GM23338 (cell line): ENCODE measurements at regions not wholly inside any gene's neighbourhood (a gene's known extent, or its start where the extent isn't known, plus 50 kb on each side); places are given as distances from the start of the nearest gene placed in this dataset.

Experiments used
- ATAC-seq: fragments of 200-7000 bp; cut with Tn5 transposase; 3 replicates; pipeline ENCODE4 v1.9.1; 2020
- DNase-seq: peaks from one replicate; pipeline ENCODE4 v3.0.0-alpha.2; 2015; ENCODE audit warnings: low spot score
- H2AFZ ChIP-seq: fragments of 200-600 bp; sonication (generic); 2 replicates; pipeline ENCODE4 v1.8.0; 2016; ENCODE audit warnings: antibody characterized with exemption, mild to moderate bottlenecking, moderate library complexity
- H3F3A ChIP-seq: fragments of 200-600 bp; sonication (generic); replicated peaks from 2 replicates; pipeline ENCODE4 v1.8.0; 2017; ENCODE audit warnings: antibody characterized with exemption, mixed run types, low read depth
- H3K27ac ChIP-seq: fragments of 200-600 bp; sonication (generic); 2 replicates; pipeline ENCODE4 v1.6.1; 2016; ENCODE audit warnings: low read depth
- H3K27me3 ChIP-seq: fragments of 200-600 bp; sonication (generic); 2 replicates; pipeline ENCODE4 v1.8.0; 2016; ENCODE audit warnings: mild to moderate bottlenecking, mixed run types, moderate library complexity; ENCODE audit not compliant: insufficient read depth
- H3K36me3 ChIP-seq: fragments of 200-600 bp; sonication (generic); 2 replicates; pipeline ENCODE4 v1.8.0; 2016; ENCODE audit warnings: mild to moderate bottlenecking; ENCODE audit not compliant: insufficient read depth
- H3K4me1 ChIP-seq: fragments of 200-600 bp; sonication (generic); 2 replicates; pipeline ENCODE4 v1.8.0; 2016; ENCODE audit warnings: mild to moderate bottlenecking, moderate library complexity; ENCODE audit not compliant: insufficient read depth
- H3K4me2 ChIP-seq: fragments of 200-600 bp; sonication (generic); 2 replicates; pipeline ENCODE4 v1.7.1; 2017; ENCODE audit warnings: mixed run types
- H3K4me3 ChIP-seq: fragments of 200-600 bp; sonication (generic); 2 replicates; pipeline ENCODE4 v1.6.1; 2016; ENCODE audit warnings: mixed run types
- H3K79me2 ChIP-seq: fragments of 200-600 bp; sonication (generic); replicated peaks from 2 replicates; pipeline ENCODE4 v1.8.0; 2017; ENCODE audit warnings: mild to moderate bottlenecking; ENCODE audit not compliant: insufficient read depth
- H3K9me2 ChIP-seq: fragments of 200-600 bp; sonication (generic); 2 replicates; pipeline ENCODE4 v1.8.0; 2017; ENCODE audit not compliant: insufficient read depth
- H4K20me1 ChIP-seq: fragments of 200-600 bp; sonication (generic); replicated peaks from 2 replicates; pipeline ENCODE4 v1.8.0; 2017; ENCODE audit warnings: mild to moderate bottlenecking; ENCODE audit not compliant: insufficient read depth
- H3K27ac Mint-ChIP-seq: 2 replicates; pipeline ENCODE4 v1.8.0; 2020; ENCODE audit warnings: inconsistent platforms, mild to moderate bottlenecking, moderate library complexity, mixed read lengths
- H3K27me3 Mint-ChIP-seq: 3 replicates; pipeline ENCODE4 v1.8.0; 2022; ENCODE audit warnings: low read depth, mild to moderate bottlenecking, moderate library complexity, mixed read lengths, inconsistent platforms; ENCODE audit not compliant: insufficient read depth, poor library complexity
- H3K36me3 Mint-ChIP-seq: 3 replicates; pipeline ENCODE4 v1.8.0; 2021; ENCODE audit warnings: low read depth, mild to moderate bottlenecking, inconsistent platforms, moderate library complexity, mixed read lengths
- H3K4me1 Mint-ChIP-seq: 3 replicates; pipeline ENCODE4 v1.8.0; 2020; ENCODE audit warnings: mild to moderate bottlenecking, inconsistent platforms, mixed read lengths
- H3K4me3 Mint-ChIP-seq: 3 replicates; pipeline ENCODE4 v1.8.0; 2021; ENCODE audit warnings: moderate library complexity, mild to moderate bottlenecking, inconsistent platforms, mixed read lengths
- H3K9me3 Mint-ChIP-seq: 3 replicates; pipeline ENCODE4 v1.8.0; 2020; ENCODE audit warnings: moderate library complexity, mild to moderate bottlenecking, inconsistent platforms, mixed read lengths
- CREB1 ChIP-seq: fragments of 250-450 bp; sonication (Bioruptor Pico); IDR thresholded peaks from 2 replicates; pipeline ENCODE4 v1.5.0; 2020; ENCODE audit warnings: low read depth, mild to moderate bottlenecking, moderate library complexity
- EZH2 ChIP-seq: fragments of 200-600 bp; sonication (generic); IDR thresholded peaks from one replicate; pipeline ENCODE4 v1.8.0; 2017; ENCODE audit warnings: antibody characterized with exemption, mild to moderate bottlenecking, low read depth; ENCODE audit not compliant: unreplicated experiment
- EZH2phosphoT487 ChIP-seq: fragments of 200-600 bp; sonication (generic); IDR thresholded peaks from one replicate; pipeline ENCODE4 v1.8.1; 2018; ENCODE audit warnings: antibody characterized with exemption; ENCODE audit not compliant: unreplicated experiment
- JUNB ChIP-seq: IDR thresholded peaks from one replicate; pipeline ENCODE4 v1.6.1; 2016; ENCODE audit warnings: antibody characterized with exemption; ENCODE audit not compliant: unreplicated experiment
- NANOG ChIP-seq: IDR thresholded peaks from 2 replicates; pipeline ENCODE4 v1.6.1; 2016; ENCODE audit warnings: antibody characterized with exemption, borderline replicate concordance
- POLR2AphosphoS5 ChIP-seq: IDR thresholded peaks from 2 replicates; pipeline ENCODE4 v1.6.1; 2016; ENCODE audit warnings: antibody characterized with exemption, low read depth
- STAT1 ChIP-seq: IDR thresholded peaks from one replicate; pipeline ENCODE4 v1.6.1; 2016; ENCODE audit warnings: antibody characterized with exemption; ENCODE audit not compliant: unreplicated experiment
- ZNF114 ChIP-seq: fragments of 250-450 bp; sonication (Bioruptor Pico); IDR thresholded peaks from 2 replicates; pipeline ENCODE4 v1.5.0; 2020; ENCODE audit warnings: mild to moderate bottlenecking, moderate library complexity
- ZNF331 ChIP-seq: fragments of 250-450 bp; sonication (Bioruptor Pico); IDR thresholded peaks from 2 replicates; pipeline ENCODE4 v1.5.0; 2020; ENCODE audit warnings: low read depth, mild to moderate bottlenecking, moderate library complexity
- TF ChIP-seq, protein P1 (sequence below), 2 experiments: fragments of 200-600 bp in 1 of 2; sonication (generic) in 1 of 2; conservative IDR thresholded peaks; 2 replicates each; pipeline versions ENCODE4 v1.5.1 to v1.6.1; 2016 to 2017; ENCODE audit warnings: antibody characterized with exemption in 2 of 2, low read depth in 2 of 2, mild to moderate bottlenecking in 2 of 2, moderate library complexity in 1 of 2
- TF ChIP-seq, protein P2 (sequence below): IDR thresholded peaks from one replicate; pipeline ENCODE4 v1.6.1; 2018; ENCODE audit warnings: antibody characterized with exemption; ENCODE audit not compliant: unreplicated experiment
- TF ChIP-seq, protein P3 (sequence below): IDR thresholded peaks from 2 replicates; pipeline ENCODE4 v1.6.1; 2016; ENCODE audit warnings: antibody characterized with exemption
- TF ChIP-seq, protein P4 (sequence below): fragments of 250-450 bp; sonication (Bioruptor Pico); IDR thresholded peaks from 2 replicates; pipeline ENCODE4 v1.5.0; 2020; ENCODE audit warnings: mild to moderate bottlenecking, moderate library complexity

DNA sequence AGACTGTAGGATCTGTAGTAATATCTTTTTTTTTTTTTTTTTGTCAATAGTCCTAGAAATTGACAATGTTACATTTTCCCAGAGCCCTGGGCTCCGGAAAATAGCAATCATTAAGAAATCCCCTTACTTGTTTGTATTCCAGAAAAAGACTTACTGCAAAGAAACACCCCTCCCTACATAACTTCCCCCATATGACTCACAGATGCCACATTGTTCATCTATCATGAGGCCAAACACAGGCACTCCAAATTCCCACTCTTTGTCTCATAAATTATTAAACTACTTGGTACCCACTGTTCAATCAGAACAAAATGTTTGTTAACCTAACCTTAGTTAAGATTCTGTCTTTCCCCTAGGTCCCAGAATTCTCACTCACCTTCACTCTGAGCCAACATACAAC, 53.5 kb downstream of the TEX51 start:
- Histone ChIP-seq H4K20me1 (no peaks in the 10 kb centered on the region), H3K27ac (no peak overlapping the region), H3K4me1 (peaks cover 11% of the 10 kb centered on the region), H3K4me2 (no peak overlapping the region), H3K27me3 (no peaks in the 10 kb centered on the region), H3K9me2 (no peaks in the 10 kb centered on the region), H3K4me3 (no peak overlapping the region), H3K36me3 (no peaks in the 10 kb centered on the region), H3K79me2 (no peaks in the 10 kb centered on the region), H3F3A (no peaks in the 10 kb centered on the region), H2AFZ (no peak overlapping the region)
- Mint-ChIP-seq H3K27me3 (peaks cover 19% of the 10 kb centered on the region), H3K27ac (no peak overlapping the region), H3K4me3 (no peak overlapping the region), H3K9me3 (peaks cover 9% of the 10 kb centered on the region; the same call in 2 of the 3 replicates), H3K4me1 (peaks cover 20% of the 10 kb centered on the region), H3K36me3 (no peaks in the 10 kb centered on the region)
- TF ChIP-seq, protein P1, sequence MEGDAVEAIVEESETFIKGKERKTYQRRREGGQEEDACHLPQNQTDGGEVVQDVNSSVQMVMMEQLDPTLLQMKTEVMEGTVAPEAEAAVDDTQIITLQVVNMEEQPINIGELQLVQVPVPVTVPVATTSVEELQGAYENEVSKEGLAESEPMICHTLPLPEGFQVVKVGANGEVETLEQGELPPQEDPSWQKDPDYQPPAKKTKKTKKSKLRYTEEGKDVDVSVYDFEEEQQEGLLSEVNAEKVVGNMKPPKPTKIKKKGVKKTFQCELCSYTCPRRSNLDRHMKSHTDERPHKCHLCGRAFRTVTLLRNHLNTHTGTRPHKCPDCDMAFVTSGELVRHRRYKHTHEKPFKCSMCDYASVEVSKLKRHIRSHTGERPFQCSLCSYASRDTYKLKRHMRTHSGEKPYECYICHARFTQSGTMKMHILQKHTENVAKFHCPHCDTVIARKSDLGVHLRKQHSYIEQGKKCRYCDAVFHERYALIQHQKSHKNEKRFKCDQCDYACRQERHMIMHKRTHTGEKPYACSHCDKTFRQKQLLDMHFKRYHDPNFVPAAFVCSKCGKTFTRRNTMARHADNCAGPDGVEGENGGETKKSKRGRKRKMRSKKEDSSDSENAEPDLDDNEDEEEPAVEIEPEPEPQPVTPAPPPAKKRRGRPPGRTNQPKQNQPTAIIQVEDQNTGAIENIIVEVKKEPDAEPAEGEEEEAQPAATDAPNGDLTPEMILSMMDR (conservative IDR thresholded peaks at IDR 0.05; ENCODE audit: low read depth in 2 of 2): no peak
- TF ChIP-seq ZNF114 (no peak), CREB1 (CRISPR knock-in tag) (no peak), JUNB (no peak), NANOG (no peak), STAT1 (no peak), POLR2AphosphoS5 (no peak), ZNF331 (CRISPR knock-in tag) (no peak), EZH2 (no peak), EZH2phosphoT487 (no peak)
- TF ChIP-seq, protein P2, sequence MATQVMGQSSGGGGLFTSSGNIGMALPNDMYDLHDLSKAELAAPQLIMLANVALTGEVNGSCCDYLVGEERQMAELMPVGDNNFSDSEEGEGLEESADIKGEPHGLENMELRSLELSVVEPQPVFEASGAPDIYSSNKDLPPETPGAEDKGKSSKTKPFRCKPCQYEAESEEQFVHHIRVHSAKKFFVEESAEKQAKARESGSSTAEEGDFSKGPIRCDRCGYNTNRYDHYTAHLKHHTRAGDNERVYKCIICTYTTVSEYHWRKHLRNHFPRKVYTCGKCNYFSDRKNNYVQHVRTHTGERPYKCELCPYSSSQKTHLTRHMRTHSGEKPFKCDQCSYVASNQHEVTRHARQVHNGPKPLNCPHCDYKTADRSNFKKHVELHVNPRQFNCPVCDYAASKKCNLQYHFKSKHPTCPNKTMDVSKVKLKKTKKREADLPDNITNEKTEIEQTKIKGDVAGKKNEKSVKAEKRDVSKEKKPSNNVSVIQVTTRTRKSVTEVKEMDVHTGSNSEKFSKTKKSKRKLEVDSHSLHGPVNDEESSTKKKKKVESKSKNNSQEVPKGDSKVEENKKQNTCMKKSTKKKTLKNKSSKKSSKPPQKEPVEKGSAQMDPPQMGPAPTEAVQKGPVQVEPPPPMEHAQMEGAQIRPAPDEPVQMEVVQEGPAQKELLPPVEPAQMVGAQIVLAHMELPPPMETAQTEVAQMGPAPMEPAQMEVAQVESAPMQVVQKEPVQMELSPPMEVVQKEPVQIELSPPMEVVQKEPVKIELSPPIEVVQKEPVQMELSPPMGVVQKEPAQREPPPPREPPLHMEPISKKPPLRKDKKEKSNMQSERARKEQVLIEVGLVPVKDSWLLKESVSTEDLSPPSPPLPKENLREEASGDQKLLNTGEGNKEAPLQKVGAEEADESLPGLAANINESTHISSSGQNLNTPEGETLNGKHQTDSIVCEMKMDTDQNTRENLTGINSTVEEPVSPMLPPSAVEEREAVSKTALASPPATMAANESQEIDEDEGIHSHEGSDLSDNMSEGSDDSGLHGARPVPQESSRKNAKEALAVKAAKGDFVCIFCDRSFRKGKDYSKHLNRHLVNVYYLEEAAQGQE: no peak
- TF ChIP-seq, protein P3, sequence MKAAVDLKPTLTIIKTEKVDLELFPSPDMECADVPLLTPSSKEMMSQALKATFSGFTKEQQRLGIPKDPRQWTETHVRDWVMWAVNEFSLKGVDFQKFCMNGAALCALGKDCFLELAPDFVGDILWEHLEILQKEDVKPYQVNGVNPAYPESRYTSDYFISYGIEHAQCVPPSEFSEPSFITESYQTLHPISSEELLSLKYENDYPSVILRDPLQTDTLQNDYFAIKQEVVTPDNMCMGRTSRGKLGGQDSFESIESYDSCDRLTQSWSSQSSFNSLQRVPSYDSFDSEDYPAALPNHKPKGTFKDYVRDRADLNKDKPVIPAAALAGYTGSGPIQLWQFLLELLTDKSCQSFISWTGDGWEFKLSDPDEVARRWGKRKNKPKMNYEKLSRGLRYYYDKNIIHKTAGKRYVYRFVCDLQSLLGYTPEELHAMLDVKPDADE: no peak
- TF ChIP-seq, protein P4, sequence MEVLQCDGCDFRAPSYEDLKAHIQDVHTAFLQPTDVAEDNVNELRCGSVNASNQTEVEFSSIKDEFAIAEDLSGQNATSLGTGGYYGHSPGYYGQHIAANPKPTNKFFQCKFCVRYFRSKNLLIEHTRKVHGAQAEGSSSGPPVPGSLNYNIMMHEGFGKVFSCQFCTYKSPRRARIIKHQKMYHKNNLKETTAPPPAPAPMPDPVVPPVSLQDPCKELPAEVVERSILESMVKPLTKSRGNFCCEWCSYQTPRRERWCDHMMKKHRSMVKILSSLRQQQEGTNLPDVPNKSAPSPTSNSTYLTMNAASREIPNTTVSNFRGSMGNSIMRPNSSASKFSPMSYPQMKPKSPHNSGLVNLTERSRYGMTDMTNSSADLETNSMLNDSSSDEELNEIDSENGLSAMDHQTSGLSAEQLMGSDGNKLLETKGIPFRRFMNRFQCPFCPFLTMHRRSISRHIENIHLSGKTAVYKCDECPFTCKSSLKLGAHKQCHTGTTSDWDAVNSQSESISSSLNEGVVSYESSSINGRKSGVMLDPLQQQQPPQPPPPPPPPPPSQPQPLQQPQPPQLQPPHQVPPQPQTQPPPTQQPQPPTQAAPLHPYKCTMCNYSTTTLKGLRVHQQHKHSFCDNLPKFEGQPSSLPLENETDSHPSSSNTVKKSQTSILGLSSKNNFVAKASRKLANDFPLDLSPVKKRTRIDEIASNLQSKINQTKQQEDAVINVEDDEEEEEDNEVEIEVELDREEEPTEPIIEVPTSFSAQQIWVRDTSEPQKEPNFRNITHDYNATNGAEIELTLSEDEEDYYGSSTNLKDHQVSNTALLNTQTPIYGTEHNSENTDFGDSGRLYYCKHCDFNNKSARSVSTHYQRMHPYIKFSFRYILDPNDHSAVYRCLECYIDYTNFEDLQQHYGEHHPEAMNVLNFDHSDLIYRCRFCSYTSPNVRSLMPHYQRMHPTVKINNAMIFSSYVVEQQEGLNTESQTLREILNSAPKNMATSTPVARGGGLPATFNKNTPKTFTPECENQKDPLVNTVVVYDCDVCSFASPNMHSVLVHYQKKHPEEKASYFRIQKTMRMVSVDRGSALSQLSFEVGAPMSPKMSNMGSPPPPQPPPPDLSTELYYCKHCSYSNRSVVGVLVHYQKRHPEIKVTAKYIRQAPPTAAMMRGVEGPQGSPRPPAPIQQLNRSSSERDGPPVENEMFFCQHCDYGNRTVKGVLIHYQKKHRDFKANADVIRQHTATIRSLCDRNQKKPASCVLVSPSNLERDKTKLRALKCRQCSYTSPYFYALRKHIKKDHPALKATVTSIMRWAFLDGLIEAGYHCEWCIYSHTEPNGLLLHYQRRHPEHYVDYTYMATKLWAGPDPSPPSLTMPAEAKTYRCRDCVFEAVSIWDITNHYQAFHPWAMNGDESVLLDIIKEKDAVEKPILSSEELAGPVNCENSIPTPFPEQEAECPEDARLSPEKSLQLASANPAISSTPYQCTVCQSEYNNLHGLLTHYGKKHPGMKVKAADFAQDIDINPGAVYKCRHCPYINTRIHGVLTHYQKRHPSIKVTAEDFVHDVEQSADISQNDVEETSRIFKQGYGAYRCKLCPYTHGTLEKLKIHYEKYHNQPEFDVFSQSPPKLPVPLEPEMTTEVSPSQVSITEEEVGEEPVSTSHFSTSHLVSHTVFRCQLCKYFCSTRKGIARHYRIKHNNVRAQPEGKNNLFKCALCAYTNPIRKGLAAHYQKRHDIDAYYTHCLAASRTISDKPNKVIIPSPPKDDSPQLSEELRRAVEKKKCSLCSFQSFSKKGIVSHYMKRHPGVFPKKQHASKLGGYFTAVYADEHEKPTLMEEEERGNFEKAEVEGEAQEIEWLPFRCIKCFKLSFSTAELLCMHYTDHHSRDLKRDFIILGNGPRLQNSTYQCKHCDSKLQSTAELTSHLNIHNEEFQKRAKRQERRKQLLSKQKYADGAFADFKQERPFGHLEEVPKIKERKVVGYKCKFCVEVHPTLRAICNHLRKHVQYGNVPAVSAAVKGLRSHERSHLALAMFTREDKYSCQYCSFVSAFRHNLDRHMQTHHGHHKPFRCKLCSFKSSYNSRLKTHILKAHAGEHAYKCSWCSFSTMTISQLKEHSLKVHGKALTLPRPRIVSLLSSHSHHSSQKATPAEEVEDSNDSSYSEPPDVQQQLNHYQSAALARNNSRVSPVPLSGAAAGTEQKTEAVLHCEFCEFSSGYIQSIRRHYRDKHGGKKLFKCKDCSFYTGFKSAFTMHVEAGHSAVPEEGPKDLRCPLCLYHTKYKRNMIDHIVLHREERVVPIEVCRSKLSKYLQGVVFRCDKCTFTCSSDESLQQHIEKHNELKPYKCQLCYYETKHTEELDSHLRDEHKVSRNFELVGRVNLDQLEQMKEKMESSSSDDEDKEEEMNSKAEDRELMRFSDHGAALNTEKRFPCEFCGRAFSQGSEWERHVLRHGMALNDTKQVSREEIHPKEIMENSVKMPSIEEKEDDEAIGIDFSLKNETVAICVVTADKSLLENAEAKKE (CRISPR knock-in tag): no peak
- ATAC-seq (no peak), DNase-seq (no peak)
